Ureter (tissue), 1 donor: ENCODE measurements at regions not wholly inside any gene's neighbourhood (a gene's known extent, or its start where the extent isn't known, plus 50 kb on each side); places are given as distances from the start of the nearest gene placed in this dataset.

Source experiments
- DNase-seq: peaks from one replicate; pipeline ENCODE4 v3.0.0-alpha.2; 2020; ENCODE audit warnings: low spot score
- donor health status: DM: yes; HTN: yes; CAD: no.

DNA sequence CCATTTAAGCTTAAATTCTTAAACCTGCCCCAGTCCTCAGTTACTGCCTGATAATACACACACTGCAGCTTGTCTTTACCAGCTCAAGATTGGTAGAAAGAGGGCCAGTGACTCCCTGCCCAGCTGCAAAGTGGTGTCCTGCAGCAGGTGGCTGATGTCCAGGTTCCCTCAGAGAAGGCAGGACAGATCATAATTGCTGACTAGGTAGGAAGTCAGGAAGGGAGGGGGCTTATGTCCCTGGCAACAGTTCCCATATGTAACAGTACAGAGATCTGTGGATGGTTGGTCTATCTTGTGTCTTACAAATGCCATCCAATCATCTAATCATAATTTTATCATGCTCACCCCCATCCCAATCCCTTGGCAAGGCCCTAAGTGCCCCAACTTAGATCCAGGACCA lies 492.1 kb upstream of the PPP2R3A start:
- no peak for DNase-seq

DNA sequence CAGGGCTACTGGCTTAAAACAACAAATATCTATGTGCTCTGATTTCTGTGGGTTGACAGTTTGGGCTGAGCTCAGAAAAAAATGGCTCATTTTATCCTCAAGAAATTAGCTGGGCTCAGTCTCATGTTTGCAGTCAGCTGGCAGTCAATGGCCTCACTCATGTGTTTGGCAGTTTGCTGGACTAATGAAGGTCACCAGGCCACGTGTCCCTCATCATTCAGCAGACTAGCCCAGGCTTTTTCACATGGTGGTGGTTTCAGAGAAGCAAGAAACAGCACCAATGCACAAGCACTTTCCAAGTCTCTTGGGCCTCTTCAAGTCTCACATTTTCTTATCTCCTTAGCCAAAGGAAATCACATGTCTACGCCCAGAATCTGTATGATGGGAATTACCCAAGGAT lies 478.3 kb upstream of the PPP2R3A start:
- no peak for DNase-seq

DNA sequence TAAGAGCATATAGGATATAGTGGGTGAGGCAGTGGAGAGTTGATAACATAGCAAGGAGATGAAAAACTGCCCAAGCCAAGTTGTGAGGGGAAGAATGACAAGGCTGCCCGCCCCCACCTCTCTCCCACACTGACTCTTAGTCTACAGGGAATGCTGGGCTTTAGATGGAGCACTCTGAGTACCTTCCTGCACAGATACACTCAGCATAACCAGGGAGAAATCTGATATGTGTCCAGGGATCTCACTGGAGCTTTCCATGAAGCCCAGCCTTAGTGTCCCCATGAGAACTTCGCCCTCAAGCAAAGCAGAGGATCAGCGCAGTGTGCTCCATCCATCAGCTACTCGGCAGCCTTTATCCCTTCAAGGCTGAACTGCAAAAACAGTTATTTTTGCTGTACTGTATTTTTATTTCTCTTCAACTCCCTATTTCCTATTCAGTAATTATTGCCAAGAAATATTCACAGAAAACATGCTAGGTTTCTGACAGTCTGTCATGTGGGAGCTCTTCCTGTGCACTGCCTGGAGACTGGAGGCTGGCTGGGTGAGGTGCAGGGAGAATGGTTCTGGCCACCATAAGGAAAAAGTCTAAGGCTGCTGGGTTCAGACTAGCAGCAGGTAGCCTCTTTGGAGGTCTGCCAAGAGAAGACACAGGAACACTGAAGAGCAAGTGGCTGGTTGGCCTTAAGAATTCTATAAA lies 475.2 kb upstream of the PPP2R3A start:
- no peak for DNase-seq

DNA sequence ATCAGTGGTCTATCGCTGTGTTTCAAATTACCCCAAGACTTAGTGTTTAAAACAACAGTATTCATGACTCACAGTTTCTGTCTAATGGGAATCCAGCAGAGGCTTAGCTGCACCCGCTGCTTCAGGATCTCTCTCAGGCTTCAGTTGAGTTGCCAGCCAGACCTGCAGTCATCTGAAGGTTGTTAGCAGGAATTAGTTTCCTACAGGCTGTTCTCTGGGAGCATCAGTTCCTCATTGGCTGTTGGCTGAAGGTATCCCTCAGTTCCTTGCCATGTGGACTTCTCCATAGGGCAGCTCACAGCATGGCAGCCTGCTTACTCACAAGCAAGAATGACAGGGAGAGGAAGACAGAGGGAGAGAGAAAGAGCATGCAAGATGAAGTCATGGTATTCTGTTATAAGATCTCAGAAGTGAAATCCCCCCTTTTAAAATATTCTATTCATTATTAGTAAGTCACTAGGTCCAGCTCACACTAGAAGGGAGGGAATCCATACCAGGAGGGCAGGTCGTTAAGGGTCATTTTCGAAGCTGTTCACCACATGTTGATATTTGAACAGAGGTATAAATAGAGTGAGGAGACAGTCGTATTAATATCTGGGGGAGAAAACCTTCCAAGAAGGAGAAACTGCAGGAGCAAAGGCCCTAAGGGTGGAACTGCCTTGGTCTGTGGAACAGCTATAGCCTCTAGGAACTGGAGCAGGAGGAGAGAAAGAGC lies 473.9 kb upstream of the PPP2R3A start:
- no peak for DNase-seq

DNA sequence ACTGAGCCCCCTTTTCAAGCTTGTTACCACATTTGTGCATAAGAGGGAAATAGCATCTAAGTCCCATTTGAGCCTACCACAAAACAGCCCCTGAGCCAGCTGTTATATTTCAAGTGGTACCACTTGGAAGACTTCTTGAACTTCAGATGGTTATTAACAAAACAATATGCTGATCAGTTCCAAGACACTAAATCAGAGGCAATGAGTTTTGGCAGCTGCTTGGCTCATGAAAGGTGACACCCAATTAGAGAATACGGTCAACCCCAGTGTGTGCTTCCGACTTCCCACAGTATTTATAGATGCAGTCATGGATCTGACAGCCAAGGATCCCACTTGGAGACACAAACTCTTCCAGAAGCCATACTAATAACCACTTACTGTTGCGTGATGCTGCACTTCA lies 469.6 kb upstream of the PPP2R3A start:
- no peak for DNase-seq

DNA sequence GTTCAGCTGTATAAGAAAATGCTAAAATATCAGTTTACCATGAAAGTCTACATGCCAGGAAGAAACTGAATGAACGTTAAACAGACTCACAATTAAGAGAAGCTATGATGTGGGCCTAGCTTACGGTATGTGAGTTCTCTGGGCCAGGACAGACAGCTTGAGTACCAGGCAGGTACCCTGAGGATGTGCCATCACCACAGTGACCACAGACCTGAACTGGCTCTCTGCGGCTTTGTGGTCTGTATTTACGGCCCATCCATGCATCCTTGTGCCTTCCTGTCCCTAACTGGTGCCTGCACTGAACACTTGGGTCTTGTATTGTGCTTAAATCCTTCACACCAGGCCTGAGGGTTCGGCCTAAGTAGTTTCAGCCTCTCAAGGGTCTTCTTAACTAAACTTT lies 467.5 kb upstream of the PPP2R3A start:
- DNase-seq = no peak

DNA sequence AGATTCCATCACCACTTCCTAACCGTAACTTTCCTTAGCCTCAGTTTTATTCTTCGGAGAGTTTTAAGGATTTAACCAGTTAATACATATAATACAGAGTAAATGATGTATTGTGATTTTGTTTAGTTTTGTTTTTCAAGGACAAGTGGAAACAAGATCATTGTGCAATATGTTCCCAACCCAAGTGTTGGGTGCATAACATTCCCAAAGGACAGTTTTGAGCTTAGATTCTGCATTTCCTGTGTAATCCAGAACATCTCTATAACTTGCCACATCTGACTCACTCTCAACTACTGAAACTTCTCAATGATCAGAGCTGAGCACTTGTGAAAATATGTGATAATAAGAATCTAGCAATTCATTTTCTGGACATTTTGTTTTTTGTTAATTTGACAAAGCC lies 466.1 kb upstream of the PPP2R3A start:
- no peak for DNase-seq

DNA sequence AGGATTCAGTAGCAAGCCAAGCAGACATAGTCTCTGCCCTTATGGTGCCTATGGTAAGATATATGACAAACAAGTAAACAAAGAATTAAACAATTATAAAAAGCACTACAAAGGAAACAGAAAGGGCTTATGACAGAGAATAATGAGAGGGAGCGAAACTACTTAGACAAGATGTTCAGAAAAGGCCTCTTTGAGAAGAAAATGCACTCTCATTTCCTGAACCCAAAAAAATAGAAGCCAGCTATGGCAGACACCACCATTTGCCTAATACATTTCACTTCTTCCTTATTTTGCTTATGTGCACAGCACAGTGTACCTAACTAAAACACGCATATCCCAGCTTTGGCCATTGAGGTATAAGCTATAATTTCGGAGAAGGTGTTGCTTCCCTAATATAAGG lies 465.5 kb upstream of the PPP2R3A start:
- DNase-seq = no peak

DNA sequence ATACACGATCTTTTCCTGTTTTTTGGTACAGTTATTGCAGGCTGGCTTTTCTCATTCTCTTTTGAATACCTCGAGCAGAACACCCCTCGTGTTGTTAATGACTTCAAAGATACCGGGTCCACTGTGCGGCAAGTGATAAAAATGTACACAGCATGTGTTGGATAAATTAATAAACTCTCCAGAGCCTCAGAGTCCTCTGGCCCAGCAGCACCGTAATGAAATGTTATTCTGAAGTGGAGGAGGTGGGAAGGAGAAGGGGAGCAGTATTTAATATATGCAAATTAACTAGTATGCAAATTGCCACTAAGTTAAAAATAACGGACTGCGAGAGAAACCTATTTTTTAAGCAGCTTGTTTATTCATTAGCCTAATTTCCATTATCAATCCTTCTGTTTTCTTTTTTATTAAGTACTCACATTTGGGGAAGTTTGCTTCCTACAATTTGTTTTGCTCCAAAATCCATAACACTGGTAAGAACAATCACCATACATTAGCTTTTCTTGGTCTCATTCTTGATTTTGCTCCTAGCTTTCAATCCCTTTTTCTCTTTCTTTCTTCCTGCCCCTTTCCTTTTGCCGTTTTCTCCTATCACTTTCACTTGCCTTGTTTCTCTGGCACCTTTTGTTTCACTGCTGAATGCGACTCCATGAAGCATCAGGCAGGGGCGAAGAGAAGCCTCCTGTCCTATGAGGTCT lies 462.3 kb upstream of the PPP2R3A start:
- no peak for DNase-seq

DNA sequence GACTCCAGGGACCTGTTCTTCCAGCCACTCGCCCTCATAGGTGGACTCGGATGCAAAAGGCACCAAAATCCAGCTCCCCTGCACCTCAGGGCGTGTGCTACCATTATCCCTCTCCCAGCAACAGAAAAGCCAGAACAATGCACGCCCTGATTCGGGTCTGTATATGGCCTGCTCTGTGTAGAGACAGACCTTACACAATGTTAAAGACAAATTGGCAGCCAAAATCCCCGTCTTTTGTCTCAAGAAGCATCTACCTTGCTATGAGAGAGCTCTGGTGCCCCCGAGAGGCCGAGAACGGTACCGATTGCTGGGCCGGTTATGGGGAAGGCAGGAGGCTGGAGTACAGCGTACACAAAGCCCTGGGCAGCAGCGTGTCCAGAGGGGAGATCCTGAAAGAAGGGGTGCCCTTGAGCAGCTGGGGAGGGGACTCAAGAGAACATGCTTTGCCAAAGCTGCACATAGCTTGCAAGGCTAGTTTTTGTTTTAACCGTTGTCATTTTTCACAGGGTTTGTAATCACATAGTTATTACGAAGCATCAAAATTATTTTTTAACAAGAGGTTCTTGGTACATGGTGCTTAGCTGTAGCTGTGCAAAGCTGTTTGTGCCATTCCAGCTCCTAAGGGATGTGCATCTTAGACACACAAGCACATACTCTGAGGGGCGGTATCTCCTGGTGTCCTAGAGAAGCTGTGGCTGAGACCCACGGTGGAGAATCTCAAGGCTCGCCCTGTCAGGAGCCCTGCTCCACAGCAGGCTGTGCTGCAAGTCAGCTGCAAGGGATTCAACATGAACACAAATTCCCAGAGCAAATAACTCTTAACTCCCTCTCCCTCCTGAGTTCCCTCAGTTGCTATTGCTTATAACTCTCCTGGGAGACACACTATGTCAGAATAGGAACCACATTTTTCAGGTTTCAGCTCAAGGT lies 461.5 kb upstream of the PPP2R3A start:
- peak; percentile 69 for DNase-seq

DNA sequence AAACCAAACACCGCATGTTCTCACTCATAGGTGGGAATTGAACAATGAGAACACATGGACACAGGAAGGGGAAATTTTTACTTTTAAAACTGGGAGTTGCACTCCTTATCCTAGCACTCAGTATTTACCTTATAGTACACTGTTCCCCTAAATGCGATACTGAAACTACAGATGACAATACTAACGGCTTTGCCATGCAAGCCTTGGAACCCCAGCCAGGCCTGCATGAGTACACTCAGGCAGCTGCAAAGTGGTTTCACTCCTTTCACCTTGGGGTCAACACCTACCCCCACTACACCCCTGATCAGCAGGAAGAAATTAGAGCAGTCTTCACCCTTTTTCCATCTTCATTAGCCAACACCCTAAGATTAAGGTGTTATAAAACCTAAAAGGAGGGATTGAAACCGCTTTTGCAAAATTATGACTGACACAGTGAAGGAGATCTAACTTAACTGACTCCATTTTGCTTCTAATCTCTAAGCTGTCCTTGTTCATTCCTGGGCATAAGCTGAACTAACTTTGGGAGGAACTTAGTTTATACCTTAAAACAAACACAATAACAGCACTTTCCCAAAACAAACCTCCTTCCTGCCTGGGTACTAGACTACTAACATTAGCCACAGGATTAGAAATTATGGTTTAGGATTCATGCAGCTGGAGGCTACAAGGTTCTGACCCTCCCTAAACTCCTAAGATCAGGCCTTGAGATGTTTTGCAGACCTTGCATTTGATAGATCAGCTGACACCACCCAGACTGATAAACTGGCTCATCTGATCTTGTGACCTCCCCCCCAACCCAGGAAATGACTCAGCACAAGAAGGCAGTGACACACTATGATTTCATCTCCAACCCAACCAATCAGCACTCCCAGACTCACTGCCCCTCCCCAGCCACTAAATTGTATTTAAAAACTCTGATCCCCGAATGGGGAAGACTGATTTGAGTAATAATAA lies 452.1 kb upstream of the PPP2R3A start:
- no peak for DNase-seq

DNA sequence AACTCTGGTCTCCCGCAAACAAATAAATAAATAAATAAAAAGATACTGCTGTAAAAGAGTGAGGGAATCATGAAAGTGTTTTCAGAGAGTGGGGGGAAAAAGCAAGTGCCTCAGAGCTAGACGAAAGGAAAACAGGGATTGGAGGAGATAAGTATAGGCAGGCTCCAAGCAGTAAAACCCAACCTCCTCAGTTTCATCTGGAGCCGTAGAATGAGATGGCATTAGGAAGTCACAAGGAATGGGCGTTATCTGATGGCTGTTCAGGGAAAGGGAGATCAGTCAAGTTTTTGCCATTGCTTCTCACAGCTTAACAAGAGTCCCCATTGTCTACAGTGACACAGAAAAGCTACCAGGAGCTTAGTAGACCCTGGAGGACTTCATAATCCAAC lies 451.5 kb upstream of the PPP2R3A start:
- no peak for DNase-seq

DNA sequence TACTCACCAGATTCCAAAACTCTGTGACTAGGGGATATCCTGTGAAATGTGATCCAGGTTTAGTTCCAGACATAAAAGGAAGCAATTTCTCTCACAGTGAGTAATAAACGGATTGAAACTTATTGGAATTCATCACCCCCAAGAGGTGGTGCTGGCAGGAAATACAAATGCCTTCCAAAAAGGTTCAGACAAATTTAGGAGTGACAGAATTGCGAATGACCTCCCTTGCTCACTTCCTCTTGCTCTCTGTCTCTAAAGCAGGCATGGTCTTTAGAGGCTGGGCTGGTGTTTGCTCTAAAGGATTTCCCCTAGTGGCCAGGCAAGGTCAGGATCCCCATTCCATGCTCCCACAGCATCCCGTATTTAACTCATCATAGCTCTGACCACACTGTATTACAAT lies 449.4 kb upstream of the PPP2R3A start:
- no peak for DNase-seq

DNA sequence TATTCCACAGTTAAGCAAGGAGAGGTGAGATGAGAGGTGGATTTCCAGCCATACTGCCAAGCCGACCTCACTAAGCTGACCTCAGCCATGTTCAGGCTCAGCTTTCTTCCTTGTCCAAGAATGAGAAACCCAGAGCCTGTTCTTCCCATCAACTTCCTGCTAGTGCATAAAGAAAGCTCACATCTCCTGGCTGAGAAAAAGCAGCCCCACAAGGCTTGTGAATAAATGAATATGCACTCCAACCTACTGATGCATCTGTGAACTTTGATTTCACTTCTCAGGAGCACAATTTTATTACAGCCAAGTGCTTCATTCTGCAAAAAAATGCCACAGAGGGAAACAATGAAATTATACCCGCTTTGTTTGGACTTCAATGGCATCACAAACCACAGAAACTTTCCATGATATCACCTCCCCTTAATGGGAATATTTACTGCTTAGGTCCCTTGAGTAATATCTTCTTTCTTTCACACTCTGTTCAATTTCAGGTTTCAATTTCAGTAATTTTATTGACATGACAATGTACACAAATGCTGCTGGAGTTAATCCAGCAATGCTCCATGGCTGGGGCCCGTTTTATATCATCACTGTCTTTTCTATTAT lies 437.0 kb upstream of the PPP2R3A start:
- DNase-seq = no peak

DNA sequence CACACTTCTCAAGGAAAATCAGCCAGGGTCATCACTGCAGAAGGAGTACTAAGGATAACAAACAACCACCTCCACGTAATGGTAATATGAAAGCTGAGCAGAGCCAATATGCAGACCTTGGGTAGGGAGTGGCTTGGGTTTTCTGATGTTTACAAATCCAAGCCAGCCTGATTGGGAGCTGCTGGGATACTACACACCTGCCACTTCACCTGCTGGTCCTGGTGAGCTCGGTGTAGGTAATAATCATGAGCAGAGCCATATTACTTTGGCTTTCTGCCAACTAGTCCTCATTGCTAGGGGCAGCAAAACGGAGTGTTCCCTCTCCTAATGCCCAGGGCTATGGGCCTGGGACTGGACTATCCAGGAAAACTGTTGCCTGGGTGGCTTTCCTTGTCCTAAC lies 433.5 kb upstream of the PPP2R3A start:
- DNase-seq = no peak

DNA sequence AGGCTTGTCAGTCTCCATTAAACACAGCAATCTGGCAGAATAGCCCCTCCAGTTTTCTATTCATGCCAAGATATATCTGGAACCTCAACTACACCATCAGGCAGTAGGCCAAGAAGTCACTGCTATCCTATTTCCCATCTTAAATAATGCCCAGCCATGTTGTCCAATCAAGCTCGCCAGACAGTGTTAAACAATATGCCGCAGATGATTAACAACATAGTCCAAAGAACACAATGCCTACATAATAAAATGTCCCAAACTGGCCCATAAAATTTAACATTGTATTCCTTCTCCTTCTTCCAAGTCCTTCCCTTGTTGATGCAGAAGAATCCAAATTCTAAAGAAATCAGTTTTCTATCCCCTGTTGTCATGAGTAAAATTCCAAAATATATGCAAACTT lies 427.4 kb upstream of the PPP2R3A start:
- DNase-seq = no peak

DNA sequence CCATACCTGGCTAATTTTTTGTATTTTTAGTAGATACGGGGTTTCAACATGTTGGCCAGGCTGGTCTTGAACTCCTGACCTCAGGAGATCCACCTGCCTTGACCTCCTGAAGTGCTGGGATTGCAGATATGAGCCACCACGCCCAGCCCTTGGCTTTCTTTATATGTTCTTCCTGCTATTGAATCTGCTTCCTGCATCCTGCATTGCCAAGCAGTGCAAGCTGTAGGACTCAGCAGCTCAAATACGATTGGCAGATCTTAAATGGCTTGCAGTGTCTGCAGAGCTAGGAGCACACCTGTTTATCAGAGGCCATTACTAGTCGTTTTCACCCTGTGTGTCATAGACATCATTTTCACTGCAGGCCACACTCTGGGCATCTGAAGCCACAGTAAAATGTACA lies 426.2 kb upstream of the PPP2R3A start:
- no peak for DNase-seq

DNA sequence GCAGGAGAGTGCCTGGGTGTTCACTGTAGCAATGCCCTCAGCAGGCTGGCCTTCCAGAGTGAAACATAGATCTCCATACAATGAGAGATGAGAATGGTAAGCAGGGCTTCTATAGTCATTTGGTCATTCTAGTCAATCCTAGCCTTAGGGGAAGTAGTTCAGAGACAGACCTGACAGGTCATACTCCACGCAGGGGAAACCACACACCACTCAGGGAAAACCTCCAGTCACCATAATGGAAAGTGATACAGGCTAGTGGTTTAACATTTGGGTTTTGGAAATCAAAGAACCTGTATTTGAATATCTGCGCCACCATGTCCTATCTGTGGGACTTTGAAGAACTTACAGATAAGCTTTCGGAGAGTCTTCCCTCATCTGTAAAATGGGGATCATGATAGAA lies 425.7 kb upstream of the PPP2R3A start:
- no peak for DNase-seq

DNA sequence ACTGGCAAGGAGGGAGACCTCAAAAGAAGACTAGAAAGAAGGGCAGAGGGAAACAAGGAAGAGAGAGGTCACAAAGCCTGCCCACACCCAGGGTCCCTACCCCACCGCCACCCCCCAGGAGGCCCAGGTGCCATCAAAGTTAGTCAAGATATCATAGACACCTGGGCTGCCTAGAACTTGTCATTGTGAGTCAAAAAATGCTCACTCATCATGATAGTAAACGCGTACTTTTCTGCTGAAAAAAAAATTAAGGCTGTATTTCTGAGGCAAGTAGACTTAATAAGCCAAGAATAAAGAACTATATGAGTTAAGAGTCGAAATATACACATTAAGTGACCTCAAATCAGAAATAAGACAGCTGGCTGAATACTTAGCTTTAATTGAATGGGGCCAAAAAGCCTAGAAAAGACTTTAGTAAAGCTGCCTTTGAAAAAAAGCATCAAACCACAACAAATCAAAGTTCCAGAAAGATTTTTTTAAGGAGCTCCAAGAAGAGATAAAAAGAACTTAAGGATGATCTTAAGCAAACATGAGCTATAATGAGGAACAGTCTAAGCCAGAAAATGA lies 415.5 kb upstream of the PPP2R3A start:
- DNase-seq = no peak

DNA sequence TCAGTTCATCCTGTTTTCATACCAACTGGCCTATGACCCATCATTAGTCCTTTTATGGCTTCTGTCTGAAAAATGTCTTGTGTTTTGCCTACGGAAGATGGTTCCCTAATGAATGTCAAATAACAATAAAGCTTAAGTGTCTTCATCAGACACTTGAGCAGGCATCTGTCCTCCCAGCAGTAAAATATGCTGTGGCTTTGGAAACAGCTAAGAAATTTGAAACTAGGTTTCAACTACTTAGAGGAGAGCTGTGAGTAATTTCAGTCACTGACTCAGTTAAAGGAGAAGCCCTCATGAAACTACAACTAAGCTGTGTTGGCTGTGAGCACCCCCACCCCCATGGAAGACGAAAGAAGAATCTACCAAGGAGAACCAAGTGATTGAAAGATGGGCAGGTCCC lies 409.4 kb upstream of the PPP2R3A start:
- DNase-seq = no peak
